Kidney epithelial cell (primary cell): ENCODE measurements at regions not wholly inside any gene's neighbourhood (a gene's known extent, or its start where the extent isn't known, plus 50 kb on each side); places are given as distances from the start of the nearest gene placed in this dataset.

Experiments used
- DNase-seq: peaks from one replicate; pipeline ENCODE4 v3.0.0-alpha.2; 2010; ENCODE audit warnings: low read depth
- H3K27me3 ChIP-seq: 2 replicates; pipeline ENCODE4 v1.6.0; 2011; ENCODE audit warnings: low read length; ENCODE audit not compliant: control insufficient read depth, insufficient read depth
- H3K36me3 ChIP-seq: 2 replicates; pipeline ENCODE4 v1.5.1; 2011; ENCODE audit warnings: low read length; ENCODE audit not compliant: control insufficient read depth, insufficient read depth
- H3K4me3 ChIP-seq: 2 replicates; pipeline ENCODE4 v1.5.1; 2011; ENCODE audit warnings: low read depth, mild to moderate bottlenecking, control low read depth, low read length
- TF ChIP-seq, protein P1 (sequence below): IDR thresholded peaks from 2 replicates; pipeline ENCODE4 v1.5.1; 2011; ENCODE audit warnings: mild to moderate bottlenecking, moderate library complexity, low read length, control low read depth, inconsistent platforms; ENCODE audit not compliant: insufficient read depth, poor library complexity, severe bottlenecking

DNA sequence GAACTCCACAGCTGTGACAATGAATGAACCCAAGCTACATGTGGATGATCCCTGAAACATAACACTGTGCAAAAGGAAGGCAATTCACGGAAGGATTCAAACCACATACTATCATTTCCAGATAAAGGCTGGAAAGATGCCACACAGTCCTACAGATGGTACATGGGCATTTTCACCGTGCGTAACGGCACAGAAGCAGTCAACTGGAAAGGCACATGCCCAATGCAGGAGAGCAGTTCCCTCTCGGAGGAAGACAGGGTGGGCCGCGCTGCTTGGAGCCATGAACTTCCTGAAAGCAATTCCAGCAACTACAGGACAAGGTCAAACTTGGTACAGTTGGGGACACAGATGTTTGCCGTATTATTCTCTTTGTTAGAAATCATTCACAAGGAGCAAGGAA, 103.7 kb downstream of the SHANK2 start:
- H3K4me3 ChIP-seq, result no peak overlapping the region
- DNase-seq, result no peak
- TF ChIP-seq, protein P1, sequence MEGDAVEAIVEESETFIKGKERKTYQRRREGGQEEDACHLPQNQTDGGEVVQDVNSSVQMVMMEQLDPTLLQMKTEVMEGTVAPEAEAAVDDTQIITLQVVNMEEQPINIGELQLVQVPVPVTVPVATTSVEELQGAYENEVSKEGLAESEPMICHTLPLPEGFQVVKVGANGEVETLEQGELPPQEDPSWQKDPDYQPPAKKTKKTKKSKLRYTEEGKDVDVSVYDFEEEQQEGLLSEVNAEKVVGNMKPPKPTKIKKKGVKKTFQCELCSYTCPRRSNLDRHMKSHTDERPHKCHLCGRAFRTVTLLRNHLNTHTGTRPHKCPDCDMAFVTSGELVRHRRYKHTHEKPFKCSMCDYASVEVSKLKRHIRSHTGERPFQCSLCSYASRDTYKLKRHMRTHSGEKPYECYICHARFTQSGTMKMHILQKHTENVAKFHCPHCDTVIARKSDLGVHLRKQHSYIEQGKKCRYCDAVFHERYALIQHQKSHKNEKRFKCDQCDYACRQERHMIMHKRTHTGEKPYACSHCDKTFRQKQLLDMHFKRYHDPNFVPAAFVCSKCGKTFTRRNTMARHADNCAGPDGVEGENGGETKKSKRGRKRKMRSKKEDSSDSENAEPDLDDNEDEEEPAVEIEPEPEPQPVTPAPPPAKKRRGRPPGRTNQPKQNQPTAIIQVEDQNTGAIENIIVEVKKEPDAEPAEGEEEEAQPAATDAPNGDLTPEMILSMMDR, result no peak
- no peaks in the 10 kb centered on the region for H3K27me3 ChIP-seq
- no peaks in the 10 kb centered on the region for H3K36me3 ChIP-seq

DNA sequence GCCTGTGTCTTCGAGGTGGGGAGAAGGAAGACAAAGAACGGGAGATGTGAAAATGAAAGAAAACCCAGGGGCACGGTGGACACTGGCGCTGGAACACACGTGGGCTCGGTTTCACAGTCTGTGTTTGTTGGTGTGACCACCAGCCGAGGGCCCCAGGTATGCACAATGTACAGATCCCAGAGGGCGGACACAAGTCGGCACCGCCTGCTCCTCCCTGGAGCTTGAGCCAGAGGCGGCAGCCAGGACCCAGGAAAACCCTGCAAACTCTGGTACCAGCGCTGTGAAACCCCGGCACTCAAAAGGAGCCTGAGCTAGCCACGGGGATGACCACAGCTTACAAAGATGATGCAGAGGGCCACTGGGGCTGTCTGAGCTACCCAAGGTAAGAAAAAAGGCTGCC, 105.0 kb downstream of the SHANK2 start:
- Histone ChIP-seq H3K36me3 (no peaks in the 10 kb centered on the region), H3K27me3 (no peaks in the 10 kb centered on the region), H3K4me3 (no peak overlapping the region)
- TF ChIP-seq, protein P1, result no peak
- no peak for DNase-seq

- TF ChIP-seq, protein P1, result no peak
- H3K27me3 ChIP-seq, result no peaks in the 10 kb centered on the region
Measured at GRCh38 chr11:71146846-71147245, 105.5 kb downstream of the SHANK2 start.

GRCh38 chr11:71145988-71146824, 106.2 kb downstream of the SHANK2 start:
- Histone ChIP-seq H3K27me3 (no peaks in the 10 kb centered on the region), H3K4me3 (no peak overlapping the region), H3K36me3 (no peaks in the 10 kb centered on the region)
- no peak for DNase-seq
- TF ChIP-seq, protein P1, result no peak

More at GRCh38 chr11:71146846-71147245, 105.5 kb downstream of the SHANK2 start:
- no peak overlapping the region for H3K4me3 ChIP-seq
- no peaks in the 10 kb centered on the region for H3K36me3 ChIP-seq
- DNase-seq, result no peak

DNA sequence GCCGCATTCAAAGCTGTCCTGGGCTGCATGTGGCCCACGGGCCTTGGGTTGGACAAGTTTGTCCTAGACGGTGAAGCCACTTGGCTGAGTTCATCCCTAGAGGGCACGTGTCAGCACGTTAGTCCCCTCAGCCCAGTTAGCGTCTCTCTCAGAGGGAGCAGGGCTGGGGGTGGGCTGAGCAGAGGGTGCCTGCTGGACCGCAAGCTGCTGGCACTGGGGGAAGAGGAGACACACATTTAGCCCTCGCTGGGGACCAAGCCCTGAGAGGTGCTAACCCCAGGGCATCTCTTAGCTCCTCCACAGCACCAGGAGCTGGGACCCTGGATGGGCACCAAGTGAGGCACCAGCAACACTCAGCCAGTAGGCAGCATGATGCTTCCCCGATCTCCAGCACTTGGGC, 107.0 kb downstream of the SHANK2 start:
- DNase-seq, result no peak
- Histone ChIP-seq H3K36me3 (no peaks in the 10 kb centered on the region), H3K4me3 (no peak overlapping the region), H3K27me3 (no peaks in the 10 kb centered on the region)
- TF ChIP-seq, protein P1, result no peak

DNA sequence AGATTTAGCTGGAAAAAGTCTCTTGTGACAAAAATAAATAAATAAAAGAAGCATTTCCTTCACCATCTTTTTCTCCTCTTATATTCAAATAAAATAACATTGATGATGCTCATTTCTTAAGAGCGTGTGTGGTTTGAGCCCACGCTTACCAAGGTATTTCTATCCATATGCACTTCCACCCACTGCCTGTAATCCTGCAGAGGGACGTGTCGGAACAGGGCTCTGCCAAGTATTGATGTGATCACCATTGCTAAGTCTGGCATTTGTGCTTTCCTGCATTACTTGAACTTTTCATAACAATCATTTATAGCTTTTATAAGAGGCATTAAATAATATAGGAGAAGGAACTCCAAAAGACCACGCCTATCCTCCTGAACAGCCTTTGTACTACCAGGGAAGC, 107.6 kb downstream of the SHANK2 start:
- H3K4me3 ChIP-seq, result no peak overlapping the region

More for the DNA sequence above, 107.6 kb downstream of the SHANK2 start:
- no peaks in the 10 kb centered on the region for H3K36me3 ChIP-seq
- no peak for DNase-seq
- no peaks in the 10 kb centered on the region for H3K27me3 ChIP-seq
- TF ChIP-seq, protein P1, result no peak
